ENCODE measurements at regions not wholly inside any gene's neighbourhood (a gene's known extent, or its start where the extent isn't known, plus 50 kb on each side); places are given as distances from the start of the nearest gene placed in this dataset.
A peak's percentile ranks its signal among the peaks of the same experiment; 100 is the strongest.
"Not testable (repeated sequence)": the region's sequence is repeated elsewhere in the genome, so short reads cannot be mapped to it uniquely, and the experiment has no call there.

DNA sequence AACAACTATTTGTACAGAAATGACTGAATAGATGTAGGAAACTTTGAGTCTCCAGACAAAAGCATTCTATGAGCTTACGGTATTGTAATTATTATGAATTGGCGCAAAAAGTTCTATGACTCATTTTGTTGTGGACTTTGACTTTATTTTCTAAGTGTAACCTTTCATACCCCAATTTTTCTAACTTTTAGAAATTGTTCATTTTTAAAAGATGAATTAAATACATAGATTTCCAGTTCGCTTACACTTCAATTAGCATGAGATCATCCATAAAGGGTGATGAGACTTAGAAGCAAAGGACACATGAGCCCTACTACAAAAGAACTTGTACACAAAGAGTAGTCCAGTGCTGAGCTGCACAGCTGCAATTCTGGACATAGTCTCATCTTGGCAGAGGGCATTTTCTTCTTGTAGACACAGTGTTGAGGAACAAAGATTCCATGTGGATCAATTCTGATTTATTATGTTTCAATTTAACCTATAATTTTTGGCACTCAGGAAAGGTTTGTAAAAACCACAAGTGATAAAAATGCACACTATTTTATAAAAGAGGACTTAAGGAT, 431.1 kb downstream of the LRRIQ3 start:
- no peak for FAIRE-seq

DNA sequence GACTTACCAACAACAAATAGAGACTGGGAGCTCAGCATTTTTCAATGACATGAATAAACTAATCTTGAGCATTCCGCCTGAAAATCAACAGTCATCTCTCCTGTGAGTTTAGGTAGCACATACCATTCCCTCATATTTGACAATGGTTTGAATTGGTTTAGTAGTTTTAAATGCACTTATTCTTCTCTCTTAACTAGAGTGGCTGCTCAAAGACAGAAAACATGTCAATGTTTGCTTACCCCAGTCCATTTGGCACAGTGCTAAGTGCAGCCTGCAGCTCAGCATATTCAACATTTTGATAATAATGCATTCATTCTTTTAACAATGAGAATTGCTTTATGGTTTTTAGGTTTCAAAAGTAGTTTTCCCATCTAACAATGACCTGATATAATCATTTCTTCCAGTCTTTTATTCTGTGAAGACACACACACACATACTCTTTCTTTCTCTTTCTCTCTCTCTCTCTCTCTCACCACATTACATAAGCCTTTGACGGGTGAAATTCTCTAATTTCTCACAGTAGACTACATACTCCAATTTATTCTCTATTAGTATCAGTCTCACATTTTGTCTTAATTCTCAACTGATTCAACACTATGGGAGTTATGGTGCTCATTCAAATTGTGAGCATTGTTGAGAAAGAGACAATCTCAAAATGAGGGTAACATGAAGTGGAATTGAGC, 432.3 kb downstream of the LRRIQ3 start:
- FAIRE-seq, result no peak

DNA sequence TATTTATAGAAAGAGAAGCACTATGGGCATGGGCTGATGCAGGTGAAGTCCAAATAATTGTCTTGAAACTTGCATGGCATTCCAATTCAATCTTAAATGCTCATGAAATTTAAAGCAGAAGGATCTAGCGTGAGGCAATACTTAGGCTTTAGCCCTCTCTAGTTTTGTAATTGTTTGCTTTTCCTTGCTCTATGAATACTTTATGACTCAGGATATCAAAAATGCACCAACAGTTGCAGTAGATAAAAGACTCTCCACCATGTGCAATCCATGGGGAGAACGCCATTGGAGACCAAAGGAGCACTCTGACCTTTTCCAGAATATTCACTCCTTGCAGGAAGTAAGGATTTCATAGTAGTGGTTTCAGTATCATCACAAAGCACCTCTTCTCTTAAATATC, 436.4 kb downstream of the LRRIQ3 start:
- no peak for FAIRE-seq

DNA sequence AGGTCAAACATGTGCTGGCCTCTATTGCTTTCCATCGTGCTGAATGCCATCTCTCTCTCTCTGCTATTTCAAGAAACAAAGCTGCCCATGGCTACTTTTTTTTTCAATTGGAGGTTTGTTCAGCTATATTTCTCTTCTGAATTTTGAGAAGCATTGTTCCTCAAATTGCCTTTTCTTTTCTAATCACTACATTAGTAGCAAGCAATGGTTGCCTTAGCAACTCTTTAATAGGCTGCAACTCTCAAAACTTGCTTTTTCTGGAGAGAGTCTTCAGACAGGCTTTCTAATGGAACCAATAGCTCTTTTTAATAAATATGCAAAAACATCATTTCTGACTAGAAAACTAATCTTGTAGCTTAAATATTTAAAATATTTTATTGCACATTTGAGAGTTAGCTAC, 439.0 kb downstream of the LRRIQ3 start:
- no peak for FAIRE-seq

DNA sequence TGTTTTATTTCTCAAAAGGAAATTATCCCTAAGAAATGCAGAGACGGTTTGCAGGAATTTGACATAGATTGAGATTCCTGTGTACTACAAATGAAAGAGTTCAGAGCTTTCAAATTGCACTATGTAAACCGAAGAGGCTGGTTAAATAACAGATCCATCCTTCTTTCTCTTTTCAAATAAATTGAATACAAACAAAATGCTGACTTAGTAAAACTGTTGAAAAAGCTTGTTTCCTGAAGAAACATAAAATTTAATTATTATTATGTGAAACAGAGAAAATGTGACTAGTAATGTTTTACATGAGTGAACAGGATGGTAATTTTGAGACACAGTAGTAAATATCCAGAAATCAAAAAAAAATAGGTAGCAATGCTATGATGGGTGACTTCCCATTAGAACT, 441.2 kb downstream of the LRRIQ3 start:
- no peak for FAIRE-seq

DNA sequence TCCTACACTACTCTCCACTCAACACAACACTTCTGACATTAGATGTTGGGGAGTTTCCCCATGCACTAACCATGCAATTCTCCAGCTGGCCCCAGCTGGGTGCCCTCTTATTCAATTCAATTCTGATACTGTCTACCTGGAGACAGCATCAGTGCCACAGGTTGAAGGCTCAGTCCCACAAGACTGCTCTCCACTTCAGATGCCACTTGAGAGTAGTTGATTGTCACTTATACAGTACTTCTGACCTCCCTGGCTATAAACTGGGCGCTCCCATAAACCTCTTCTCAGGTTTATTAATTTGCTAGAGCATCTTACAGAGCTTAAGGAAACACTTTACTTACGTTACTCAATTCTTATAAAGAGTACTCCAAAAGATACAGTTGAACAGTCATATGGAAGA, 442.3 kb downstream of the LRRIQ3 start:
- no peak for FAIRE-seq

GRCh38 chr1:73749996-73750395, 448.0 kb downstream of the LRRIQ3 start:
- FAIRE-seq, result no peak

- no peak for FAIRE-seq
These were observed 453.0 kb downstream of the LRRIQ3 start for GRCh38 chr1:73744985-73745384.

DNA sequence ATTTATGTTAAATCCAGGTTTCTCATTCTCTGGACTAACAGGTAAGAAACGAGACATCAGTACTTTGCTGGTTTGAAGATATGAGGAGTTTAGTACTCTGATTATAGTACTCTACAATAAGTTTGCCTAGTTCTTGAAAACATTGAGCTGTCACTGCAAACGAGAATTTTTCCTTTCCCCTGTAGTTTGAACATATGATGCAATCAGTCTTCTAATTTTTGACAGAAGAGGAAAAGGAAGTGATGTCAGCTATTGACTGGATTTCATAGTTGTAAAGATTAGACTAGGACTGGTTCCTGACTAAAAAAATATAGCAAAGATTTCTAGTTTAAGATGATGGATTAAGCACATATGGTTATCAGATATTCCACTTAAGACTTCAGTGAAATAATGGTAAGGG, 461.9 kb downstream of the LRRIQ3 start:
- no peak for FAIRE-seq

DNA sequence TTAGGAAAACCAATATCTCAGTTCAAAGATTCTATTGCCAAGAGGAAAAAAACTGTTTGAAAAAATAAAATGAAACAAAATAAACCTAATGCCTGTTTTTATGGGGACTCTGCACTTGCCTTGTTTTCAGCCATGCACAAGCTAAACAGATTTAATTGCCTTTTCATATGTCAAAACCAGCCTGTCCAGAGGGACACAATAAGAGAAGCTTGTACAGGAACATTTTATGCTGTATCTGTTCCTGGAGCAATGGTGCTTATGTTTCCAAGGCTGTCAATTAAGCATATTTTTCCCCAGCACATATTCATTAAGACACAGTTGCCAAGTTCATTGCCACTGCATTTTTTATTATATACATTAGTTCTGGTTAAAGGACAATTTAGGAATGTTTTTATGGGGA, 470.9 kb downstream of the LRRIQ3 start:
- no peak for FAIRE-seq

DNA sequence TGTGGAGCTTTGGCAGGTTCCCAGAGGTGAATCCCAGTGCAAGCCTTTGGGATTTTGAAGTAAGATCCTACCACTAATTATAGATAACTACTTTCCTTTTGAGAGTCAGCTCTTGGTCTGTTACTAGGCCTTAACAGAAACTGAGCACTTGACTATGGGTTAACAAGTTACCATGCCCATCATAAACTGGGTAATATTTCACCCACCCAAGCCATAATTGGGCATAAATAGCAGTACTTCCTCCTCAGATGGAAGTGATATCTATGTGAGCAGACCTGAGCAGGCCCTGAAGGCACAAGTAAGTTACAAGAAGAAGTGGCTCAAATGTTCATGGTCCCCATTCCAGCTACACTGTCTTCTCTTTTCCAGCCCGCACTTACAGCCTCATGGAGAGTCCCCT, 475.9 kb downstream of the LRRIQ3 start:
- no peak for FAIRE-seq

DNA sequence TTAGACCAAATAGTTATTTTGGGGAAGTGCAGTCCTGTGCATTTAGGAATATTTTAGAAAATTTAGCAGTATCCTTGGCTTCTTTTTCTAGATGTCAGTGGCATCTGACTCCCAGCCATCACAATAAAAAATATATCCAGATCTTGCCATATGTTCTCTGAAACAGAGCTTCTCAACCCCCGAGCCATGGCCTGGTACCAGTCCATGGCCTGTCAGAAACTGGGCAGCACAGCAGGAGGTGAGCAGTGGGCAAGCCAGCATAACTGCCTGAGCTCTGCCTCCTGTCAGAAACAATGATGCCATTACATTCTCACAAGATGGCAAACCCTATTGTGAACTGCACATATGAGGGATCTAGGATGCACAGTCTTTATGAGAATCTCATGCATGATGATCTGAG, 480.0 kb downstream of the LRRIQ3 start:
- no peak for FAIRE-seq

DNA sequence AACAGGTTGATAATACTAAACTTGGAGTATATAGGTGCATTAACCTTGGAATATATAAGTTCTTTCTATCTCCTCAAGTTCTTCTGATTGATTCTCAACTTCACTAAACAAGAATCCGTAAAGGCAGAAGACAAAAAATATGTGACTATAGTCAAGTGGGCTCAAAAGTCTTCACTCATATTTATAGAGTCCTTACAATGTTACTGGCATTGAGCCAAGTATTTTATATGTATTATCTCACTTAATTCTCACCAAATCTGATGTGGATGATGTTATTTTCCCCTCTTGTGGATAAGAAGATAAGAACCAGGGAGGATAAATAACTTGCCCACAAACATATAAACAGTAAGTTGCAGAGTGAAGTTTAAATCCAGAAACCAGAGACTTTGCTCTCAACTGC, 486.9 kb downstream of the LRRIQ3 start:
- FAIRE-seq, result no peak

DNA sequence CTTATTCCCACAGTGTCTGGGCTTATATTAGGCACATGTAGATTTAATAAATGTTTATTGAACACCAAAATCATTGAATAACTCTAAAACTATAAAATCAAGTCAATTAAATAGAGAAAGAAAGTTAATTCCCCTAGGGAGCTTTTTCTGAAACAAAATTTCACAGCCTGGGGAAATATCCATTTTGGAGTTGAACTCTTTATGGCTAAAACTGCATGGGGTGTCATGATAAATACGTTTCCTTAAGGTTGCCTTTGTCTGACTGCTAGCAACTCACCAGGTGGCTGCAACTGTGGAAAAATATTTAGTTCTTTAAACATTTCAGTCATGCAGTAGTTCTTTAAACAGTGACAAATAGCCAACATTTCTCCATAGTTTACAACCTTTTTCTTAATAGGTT, 496.1 kb downstream of the LRRIQ3 start:
- no peak for FAIRE-seq

DNA sequence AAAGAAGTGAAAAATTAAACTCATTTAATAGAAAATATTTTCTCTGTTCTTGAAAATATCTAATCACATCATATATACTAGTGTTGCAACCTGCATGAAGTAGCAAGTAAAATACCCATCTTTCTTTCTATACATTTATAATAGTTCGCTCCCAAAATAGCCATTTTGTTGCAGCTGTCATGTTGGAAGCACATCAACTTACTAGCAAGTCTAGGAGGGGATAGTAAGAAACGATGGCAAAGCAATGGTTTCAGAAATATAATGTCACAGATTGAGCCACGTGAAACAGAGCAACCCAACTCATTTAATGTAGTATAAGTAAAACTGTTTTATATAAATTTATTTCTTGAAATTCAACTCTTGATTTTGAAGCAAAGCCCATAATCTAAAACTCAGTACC, 521.8 kb downstream of the LRRIQ3 start:
- no peak for FAIRE-seq

- FAIRE-seq, result peak; percentile 62
These were observed 522.9 kb downstream of the LRRIQ3 start for GRCh38 chr1:73674945-73675561.

DNA sequence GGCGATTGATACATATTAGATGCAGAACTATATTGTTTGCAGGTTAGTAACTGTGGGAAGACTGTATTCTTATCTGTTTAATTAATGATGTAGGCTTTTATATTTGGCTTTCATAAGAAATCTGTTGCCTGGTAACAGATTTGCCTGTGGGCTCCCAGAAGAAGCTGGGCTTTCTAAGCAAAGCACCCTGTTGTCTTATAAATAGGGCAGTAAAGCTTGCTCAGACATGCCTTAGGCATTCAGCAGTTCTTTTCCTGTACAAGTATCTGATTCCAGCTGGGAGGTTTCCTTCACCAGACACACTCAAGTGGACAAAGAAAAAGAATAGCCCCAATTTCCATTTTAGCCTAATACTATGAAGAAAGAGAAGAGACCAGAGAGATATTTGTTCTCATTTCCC, 524.0 kb downstream of the LRRIQ3 start:
- FAIRE-seq, result no peak

GRCh38 chr1:73671530-73671929, 526.4 kb downstream of the LRRIQ3 start:
- FAIRE-seq, result no peak

DNA sequence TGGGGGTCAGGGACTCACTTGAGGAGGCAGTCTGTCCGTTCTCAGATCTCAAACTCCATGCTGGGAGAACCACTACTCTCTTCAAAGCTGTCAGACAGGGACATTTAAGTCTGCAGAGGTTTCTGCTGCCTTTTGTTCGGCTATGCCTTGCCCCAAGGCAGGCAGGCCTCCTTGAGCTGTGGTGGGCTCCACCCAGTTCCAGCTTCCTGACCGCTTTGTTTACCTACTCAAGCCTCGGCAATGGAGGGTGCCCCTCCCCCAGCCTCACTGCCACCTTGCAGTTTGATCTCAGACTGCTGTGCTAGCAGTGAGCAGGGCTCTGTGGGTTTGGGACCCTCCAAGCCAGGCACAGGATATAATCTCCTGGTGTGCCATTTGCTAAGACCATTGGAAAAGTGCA, 530.0 kb downstream of the LRRIQ3 start:
- not testable (repeated sequence) for FAIRE-seq

GRCh38 chr1:73662526-73662925, 535.5 kb downstream of the LRRIQ3 start:
- no peak for FAIRE-seq

GRCh38 chr1:73659136-73659535, 538.8 kb downstream of the LRRIQ3 start:
- no peak for FAIRE-seq

DNA sequence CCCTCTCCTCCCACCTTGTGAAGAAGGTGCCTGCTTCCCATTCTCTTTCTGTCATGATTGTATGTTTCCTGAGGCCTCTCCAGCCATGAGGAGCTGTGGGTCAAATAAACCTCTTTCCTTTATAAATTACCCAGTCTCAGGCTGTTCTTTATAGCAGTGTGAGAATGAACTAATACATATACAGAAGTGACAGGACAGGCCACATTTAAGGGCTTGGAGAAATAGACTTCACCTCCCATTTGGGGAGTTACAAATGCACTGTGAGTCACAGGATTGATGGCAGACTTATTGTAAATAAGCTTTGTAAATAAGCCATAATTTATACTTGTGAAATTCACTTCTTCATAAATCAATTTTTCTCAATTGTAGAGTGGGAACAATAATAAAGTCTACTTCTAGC, 543.3 kb downstream of the LRRIQ3 start:
- no peak for FAIRE-seq

DNA sequence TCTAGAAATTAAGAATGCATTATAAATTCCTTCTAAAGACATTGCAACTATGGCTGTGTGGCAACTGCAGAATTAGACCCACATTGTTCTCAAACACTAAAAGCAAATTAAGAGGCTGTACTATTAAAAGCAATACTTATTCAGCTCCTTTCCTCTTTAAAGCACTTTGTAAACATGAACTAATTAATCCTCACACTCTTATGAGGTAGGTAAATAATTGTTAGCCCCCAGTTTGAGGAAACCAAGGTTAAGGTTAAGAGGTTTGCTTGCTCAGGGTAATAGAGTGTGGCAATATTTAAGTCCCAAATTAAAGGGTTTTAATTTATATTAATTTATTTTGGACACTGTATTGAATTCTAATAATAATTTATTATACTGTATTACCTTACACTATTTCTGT, 553.8 kb downstream of the LRRIQ3 start:
- no peak for FAIRE-seq

- no peak for FAIRE-seq
These were observed 558.5 kb downstream of the LRRIQ3 start for GRCh38 chr1:73639494-73639893.

DNA sequence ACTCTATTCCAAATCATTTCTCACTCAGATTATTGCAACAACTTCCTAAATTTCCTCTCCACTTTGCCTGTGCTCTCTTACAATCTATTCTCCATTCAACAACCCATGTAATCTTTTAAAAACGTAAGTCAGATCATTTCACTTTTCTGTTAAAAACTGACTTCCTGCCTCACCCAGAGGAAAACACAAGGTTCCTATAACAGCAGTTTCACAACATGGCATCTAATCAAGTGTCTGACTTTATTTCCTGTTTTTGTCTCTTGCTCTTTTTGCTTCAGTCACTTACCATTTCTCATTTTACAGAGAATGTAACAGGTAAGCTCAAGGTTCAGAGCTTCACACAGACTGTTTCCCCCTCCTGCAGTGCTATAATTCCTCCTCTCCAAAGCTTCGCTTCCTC, 560.7 kb downstream of the LRRIQ3 start:
- no peak for FAIRE-seq

Data from G401.6 (cell line).